Neural progenitor cell (in vitro differentiated cells): ENCODE measurements at regions not wholly inside any gene's neighbourhood (a gene's known extent, or its start where the extent isn't known, plus 50 kb on each side); places are given as distances from the start of the nearest gene placed in this dataset.
A peak's percentile ranks its signal among the peaks of the same experiment; 100 is the strongest.

Experiments
- DNase-seq: peaks from one replicate; pipeline ENCODE4 v3.0.0-alpha.2; 2016; ENCODE audit warnings: low spot score
- H2AFZ ChIP-seq: fragments of 200-600 bp; sonication (generic); replicated peaks from 2 replicates; pipeline ENCODE4 v1.6.1; 2016; ENCODE audit warnings: antibody characterized with exemption
- H3F3A ChIP-seq: fragments of 200-600 bp; sonication (generic); 2 replicates; pipeline ENCODE4 v1.6.1; 2016; ENCODE audit warnings: antibody characterized with exemption, low read depth
- H3K27ac ChIP-seq: fragments of 200-600 bp; sonication (generic); 2 replicates; pipeline ENCODE4 v1.5.1; 2016; ENCODE audit warnings: mild to moderate bottlenecking
- H3K27me3 ChIP-seq: fragments of 200-600 bp; sonication (generic); 2 replicates; pipeline ENCODE4 v1.6.1; 2016; ENCODE audit warnings: mild to moderate bottlenecking, moderate library complexity
- H3K36me3 ChIP-seq: fragments of 200-600 bp; sonication (generic); 2 replicates; pipeline ENCODE4 v1.5.1; 2016
- H3K4me1 ChIP-seq: fragments of 200-600 bp; sonication (generic); 2 replicates; pipeline ENCODE4 v1.6.1; 2016; ENCODE audit warnings: mixed run types
- H3K4me2 ChIP-seq: fragments of 200-600 bp; sonication (generic); 2 replicates; pipeline ENCODE4 v1.6.1; 2016
- H3K4me3 ChIP-seq: fragments of 200-600 bp; sonication (generic); 2 replicates; pipeline ENCODE4 v1.5.1; 2016
- H3K79me2 ChIP-seq: fragments of 200-600 bp; sonication (generic); 2 replicates; pipeline ENCODE4 v1.6.1; 2016; ENCODE audit warnings: low read depth
- H3K9ac ChIP-seq: fragments of 200-600 bp; sonication (generic); 2 replicates; pipeline ENCODE4 v1.6.1; 2016
- H3K9me3 ChIP-seq: fragments of 200-600 bp; sonication (generic); 2 replicates; pipeline ENCODE4 v1.5.1; 2016; ENCODE audit warnings: low read depth
- H4K20me1 ChIP-seq: fragments of 200-600 bp; sonication (generic); 2 replicates; pipeline ENCODE4 v1.6.1; 2016; ENCODE audit warnings: low read depth
- H3K27ac Mint-ChIP-seq: 3 replicates; pipeline ENCODE4 v1.8.0; 2021; ENCODE audit warnings: mixed read lengths
- H3K27me3 Mint-ChIP-seq: 2 replicates; pipeline ENCODE4 v1.8.0; 2022; ENCODE audit warnings: low read depth, mild to moderate bottlenecking, inconsistent platforms, moderate library complexity, mixed read lengths; ENCODE audit not compliant: insufficient read depth
- H3K36me3 Mint-ChIP-seq: 3 replicates; pipeline ENCODE4 v1.8.0; 2021; ENCODE audit warnings: mixed read lengths
- H3K4me1 Mint-ChIP-seq: 3 replicates; pipeline ENCODE4 v1.8.0; 2021; ENCODE audit warnings: mixed read lengths
- H3K4me3 Mint-ChIP-seq: 3 replicates; pipeline ENCODE4 v1.8.0; 2021; ENCODE audit warnings: mild to moderate bottlenecking, moderate library complexity, mixed read lengths
- H3K9me3 Mint-ChIP-seq: 3 replicates; pipeline ENCODE4 v1.8.0; 2020; ENCODE audit warnings: mixed read lengths
- EZH2 ChIP-seq: fragments of 200-600 bp; sonication (generic); IDR thresholded peaks from 2 replicates; pipeline ENCODE4 v1.6.1; 2017; ENCODE audit warnings: antibody characterized with exemption, mild to moderate bottlenecking, moderate library complexity
- EZH2phosphoT487 ChIP-seq: fragments of 200-600 bp; sonication (generic); IDR thresholded peaks from 2 replicates; pipeline ENCODE4 v1.6.1; 2017; ENCODE audit warnings: antibody characterized with exemption
- TF ChIP-seq, protein P1 (sequence below): fragments of 200-600 bp; sonication (generic); IDR thresholded peaks from 2 replicates; pipeline ENCODE4 v1.5.1; 2017; ENCODE audit warnings: antibody characterized with exemption, mild to moderate bottlenecking

DNA sequence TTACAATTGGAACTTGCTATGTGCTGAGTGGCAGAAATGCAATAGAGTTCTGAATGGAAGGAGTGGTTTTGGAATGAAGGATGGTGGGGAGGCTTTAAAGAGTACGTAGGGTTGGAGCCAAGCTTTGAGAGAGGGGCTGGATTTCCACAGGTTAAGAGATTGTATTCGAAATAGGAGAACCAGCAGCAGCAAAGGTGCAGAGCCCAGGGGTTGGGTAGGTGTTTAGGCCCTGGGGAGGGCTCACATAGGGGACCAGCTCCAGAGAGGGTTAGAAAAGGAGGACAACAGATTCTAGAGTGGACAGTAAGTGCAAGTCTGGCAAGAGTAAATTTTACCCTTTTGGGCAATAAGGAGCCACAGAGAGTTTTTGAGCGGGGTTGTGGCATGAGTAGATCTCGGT, 297.2 kb downstream of the RPS24 start:
- H3K27ac ChIP-seq, result no peak overlapping the region
- Mint-ChIP-seq H3K4me3 (no peak overlapping the region), H3K9me3 (peaks cover 26% of the 10 kb centered on the region), H3K36me3 (no peaks in the 10 kb centered on the region), H3K27ac (peak overlapping the region; percentile 20), H3K27me3 (peaks cover 6% of the 10 kb centered on the region), H3K4me1 (peaks cover 22% of the 10 kb centered on the region)
- peaks cover 12% of the 10 kb centered on the region for H3K4me1 ChIP-seq
- no peaks in the 10 kb centered on the region for H3K27me3 ChIP-seq
- H3K4me3 ChIP-seq, result no peak overlapping the region
- TF ChIP-seq EZH2phosphoT487 (no peak), EZH2 (no peak)
- TF ChIP-seq, protein P1, sequence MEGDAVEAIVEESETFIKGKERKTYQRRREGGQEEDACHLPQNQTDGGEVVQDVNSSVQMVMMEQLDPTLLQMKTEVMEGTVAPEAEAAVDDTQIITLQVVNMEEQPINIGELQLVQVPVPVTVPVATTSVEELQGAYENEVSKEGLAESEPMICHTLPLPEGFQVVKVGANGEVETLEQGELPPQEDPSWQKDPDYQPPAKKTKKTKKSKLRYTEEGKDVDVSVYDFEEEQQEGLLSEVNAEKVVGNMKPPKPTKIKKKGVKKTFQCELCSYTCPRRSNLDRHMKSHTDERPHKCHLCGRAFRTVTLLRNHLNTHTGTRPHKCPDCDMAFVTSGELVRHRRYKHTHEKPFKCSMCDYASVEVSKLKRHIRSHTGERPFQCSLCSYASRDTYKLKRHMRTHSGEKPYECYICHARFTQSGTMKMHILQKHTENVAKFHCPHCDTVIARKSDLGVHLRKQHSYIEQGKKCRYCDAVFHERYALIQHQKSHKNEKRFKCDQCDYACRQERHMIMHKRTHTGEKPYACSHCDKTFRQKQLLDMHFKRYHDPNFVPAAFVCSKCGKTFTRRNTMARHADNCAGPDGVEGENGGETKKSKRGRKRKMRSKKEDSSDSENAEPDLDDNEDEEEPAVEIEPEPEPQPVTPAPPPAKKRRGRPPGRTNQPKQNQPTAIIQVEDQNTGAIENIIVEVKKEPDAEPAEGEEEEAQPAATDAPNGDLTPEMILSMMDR, result no peak
- H4K20me1 ChIP-seq, result no peaks in the 10 kb centered on the region
- DNase-seq, result no peak
- peaks cover 11% of the 10 kb centered on the region for H3K9me3 ChIP-seq
- H3F3A ChIP-seq, result no peaks in the 10 kb centered on the region
- H3K4me2 ChIP-seq, result no peak overlapping the region
- H3K79me2 ChIP-seq, result no peaks in the 10 kb centered on the region
- peaks cover 8% of the 10 kb centered on the region for H3K36me3 ChIP-seq
- H3K9ac ChIP-seq, result no peak overlapping the region
- H2AFZ ChIP-seq, result no peak overlapping the region

- Histone ChIP-seq H3K27ac (no peak overlapping the region), H3K9ac (no peak overlapping the region), H3K36me3 (peaks cover 5% of the 10 kb centered on the region), H3F3A (no peaks in the 10 kb centered on the region), H3K79me2 (no peaks in the 10 kb centered on the region), H3K9me3 (peaks cover 8% of the 10 kb centered on the region), H3K27me3 (no peaks in the 10 kb centered on the region), H3K4me2 (no peak overlapping the region), H3K4me1 (peaks cover 12% of the 10 kb centered on the region), H2AFZ (no peak overlapping the region), H3K4me3 (no peak overlapping the region), H4K20me1 (no peaks in the 10 kb centered on the region)
- peaks cover 20% of the 10 kb centered on the region for H3K9me3 Mint-ChIP-seq
- H3K4me1 Mint-ChIP-seq, result peaks cover 28% of the 10 kb centered on the region
- DNase-seq, result peak; percentile 46
- no peaks in the 10 kb centered on the region for H3K36me3 Mint-ChIP-seq
- peak overlapping the region; percentile 87 for H3K27ac Mint-ChIP-seq
- peaks cover 2% of the 10 kb centered on the region for H3K27me3 Mint-ChIP-seq
- H3K4me3 Mint-ChIP-seq, result no peak overlapping the region
- no peak for TF ChIP-seq EZH2
- TF ChIP-seq EZH2phosphoT487, result no peak
- TF ChIP-seq, protein P1, result no peak
Observed at GRCh38 chr10:78331391-78331922, 297.8 kb downstream of the RPS24 start.

- H3K27me3 ChIP-seq, result no peaks in the 10 kb centered on the region
- DNase-seq, result no peak
- no peak overlapping the region for H3K4me2 ChIP-seq
- H4K20me1 ChIP-seq, result no peaks in the 10 kb centered on the region
- Mint-ChIP-seq H3K27me3 (peaks cover 8% of the 10 kb centered on the region), H3K4me3 (no peak overlapping the region), H3K9me3 (peaks cover 17% of the 10 kb centered on the region), H3K4me1 (peaks cover 32% of the 10 kb centered on the region), H3K27ac (peak overlapping the region; percentile 87), H3K36me3 (no peaks in the 10 kb centered on the region)
- H3K4me3 ChIP-seq, result no peak overlapping the region
- TF ChIP-seq EZH2 (no peak), EZH2phosphoT487 (no peak)
- TF ChIP-seq, protein P1, result no peak
- H3K79me2 ChIP-seq, result no peaks in the 10 kb centered on the region
- H3K9ac ChIP-seq, result no peak overlapping the region
- no peaks in the 10 kb centered on the region for H3K36me3 ChIP-seq
- peaks cover 2% of the 10 kb centered on the region for H3K9me3 ChIP-seq
- H2AFZ ChIP-seq, result no peak overlapping the region
- no peaks in the 10 kb centered on the region for H3F3A ChIP-seq
- no peak overlapping the region for H3K27ac ChIP-seq
- peaks cover 12% of the 10 kb centered on the region for H3K4me1 ChIP-seq
Observed at GRCh38 chr10:78332012-78332411, 298.3 kb downstream of the RPS24 start.
